H9 (cell line): ENCODE measurements at regions not wholly inside any gene's neighbourhood (a gene's known extent, or its start where the extent isn't known, plus 50 kb on each side); places are given as distances from the start of the nearest gene placed in this dataset.

Experiments used
- DNase-seq: peaks from one replicate; pipeline ENCODE4 v3.0.0-alpha.2; 2017
- H2AFZ ChIP-seq: one replicate; pipeline ENCODE4 v1.6.1; 2013; ENCODE audit warnings: mild to moderate bottlenecking, low read length, control low read depth, moderate library complexity
- H2AK5ac ChIP-seq: 2 replicates; pipeline ENCODE4 v1.6.1; 2013; ENCODE audit warnings: low read length, control low read depth, mixed read lengths; ENCODE audit not compliant: insufficient read length
- H2BK120ac ChIP-seq: one replicate; pipeline ENCODE4 v1.6.1; 2013; ENCODE audit warnings: low read depth, mild to moderate bottlenecking, low read length, control low read depth, inconsistent platforms; ENCODE audit not compliant: poor library complexity, severe bottlenecking
- H2BK12ac ChIP-seq: 2 replicates; pipeline ENCODE4 v1.6.1; 2013; ENCODE audit warnings: low read length, control low read depth, mixed read lengths, low read depth; ENCODE audit not compliant: insufficient read length
- H2BK15ac ChIP-seq: 2 replicates; pipeline ENCODE4 v1.6.1; 2013; ENCODE audit warnings: low read depth, low read length, control low read depth
- H2BK20ac ChIP-seq: one replicate; pipeline ENCODE4 v1.6.1; 2013; ENCODE audit warnings: low read depth, mild to moderate bottlenecking, low read length, control low read depth, inconsistent platforms; ENCODE audit not compliant: poor library complexity, severe bottlenecking
- H2BK5ac ChIP-seq: 2 replicates; pipeline ENCODE4 v1.6.1; 2013; ENCODE audit warnings: low read length, control low read depth, mixed read lengths; ENCODE audit not compliant: insufficient read length
- H3K14ac ChIP-seq: 2 replicates; pipeline ENCODE4 v1.6.1; 2013; ENCODE audit warnings: low read length, control low read depth; ENCODE audit not compliant: insufficient read depth
- H3K18ac ChIP-seq: 2 replicates; pipeline ENCODE4 v1.6.1; 2013; ENCODE audit warnings: low read depth, mild to moderate bottlenecking, mixed read lengths, low read length, control low read depth; ENCODE audit not compliant: insufficient read length
- H3K23ac ChIP-seq: 2 replicates; pipeline ENCODE4 v1.6.1; 2013; ENCODE audit warnings: low read length, control low read depth, mixed read lengths, low read depth; ENCODE audit not compliant: insufficient read length
- H3K23me2 ChIP-seq: 2 replicates; pipeline ENCODE4 v1.6.1; 2013; ENCODE audit warnings: low read depth, mild to moderate bottlenecking, mixed read lengths, low read length, control low read depth; ENCODE audit not compliant: insufficient read length, poor library complexity, severe bottlenecking
- H3K27ac ChIP-seq: 2 replicates; pipeline ENCODE4 v1.5.1; 2013; ENCODE audit warnings: low read length, control low read depth, mixed read lengths, low read depth; ENCODE audit not compliant: insufficient read length
- H3K27me3 ChIP-seq: 2 replicates; pipeline ENCODE4 v1.6.1; 2013; ENCODE audit warnings: low read length, control low read depth, inconsistent platforms; ENCODE audit not compliant: insufficient read depth
- H3K4ac ChIP-seq: 2 replicates; pipeline ENCODE4 v1.6.1; 2013; ENCODE audit warnings: low read depth, mild to moderate bottlenecking, control low read depth, inconsistent platforms, low read length, moderate library complexity
- H3K4me1 ChIP-seq: 2 replicates; pipeline ENCODE4 v1.6.1; 2013; ENCODE audit warnings: low read length, control low read depth, inconsistent platforms; ENCODE audit not compliant: insufficient read depth
- H3K4me2 ChIP-seq: 2 replicates; pipeline ENCODE4 v1.6.1; 2013; ENCODE audit warnings: low read length, control low read depth, mixed read lengths; ENCODE audit not compliant: insufficient read length, insufficient read depth
- H3K56ac ChIP-seq: 2 replicates; pipeline ENCODE4 v1.6.1; 2013; ENCODE audit warnings: low read depth, mild to moderate bottlenecking, mixed read lengths, low read length, control low read depth; ENCODE audit not compliant: insufficient read length
- H3K79me1 ChIP-seq: 2 replicates; pipeline ENCODE4 v1.6.1; 2013; ENCODE audit warnings: low read depth, mild to moderate bottlenecking, moderate library complexity, low read length, control low read depth, inconsistent platforms; ENCODE audit not compliant: insufficient read depth, poor library complexity, severe bottlenecking
- H3K79me2 ChIP-seq: 2 replicates; pipeline ENCODE4 v1.6.1; 2013; ENCODE audit warnings: low read length, control low read depth, inconsistent platforms; ENCODE audit not compliant: insufficient read depth
- H3K9ac ChIP-seq: 2 replicates; pipeline ENCODE4 v1.6.1; 2013; ENCODE audit warnings: low read length, control low read depth, mixed read lengths; ENCODE audit not compliant: insufficient read length; ENCODE audit errors: extremely low read depth
- H3K9me3 ChIP-seq: one replicate; pipeline ENCODE4 v1.6.1; 2013; ENCODE audit warnings: low read depth, low read length, inconsistent platforms; ENCODE audit not compliant: control insufficient read depth
- H3T11ph ChIP-seq: one replicate; pipeline ENCODE4 v1.6.1; 2013; ENCODE audit warnings: mild to moderate bottlenecking, low read length, control low read depth, inconsistent platforms
- H4K20me1 ChIP-seq: one replicate; pipeline ENCODE4 v1.6.1; 2013; ENCODE audit not compliant: control insufficient read depth, insufficient read length, insufficient read depth
- H4K5ac ChIP-seq: 2 replicates; pipeline ENCODE4 v1.6.1; 2013; ENCODE audit warnings: low read depth, mild to moderate bottlenecking, mixed read lengths, low read length, control low read depth; ENCODE audit not compliant: insufficient read length
- H4K8ac ChIP-seq: replicated peaks from 2 replicates; pipeline ENCODE4 v1.6.1; 2013; ENCODE audit warnings: low read length, control low read depth, mixed read lengths, low read depth; ENCODE audit not compliant: insufficient read length
- H4K91ac ChIP-seq: 2 replicates; pipeline ENCODE4 v1.6.1; 2013; ENCODE audit warnings: low read depth, mild to moderate bottlenecking, moderate library complexity, mixed read lengths, low read length, control low read depth; ENCODE audit not compliant: insufficient read length
- H3K27ac Mint-ChIP-seq, 3 experiments: 2 replicates in 2 of 3; 3 replicates in 1 of 3; pipeline ENCODE4 v1.8.0; 2020 to 2021; ENCODE audit warnings: mixed read lengths in 3 of 3, mild to moderate bottlenecking in 1 of 3, moderate library complexity in 1 of 3
- H3K27me3 Mint-ChIP-seq: 2 replicates; pipeline ENCODE4 v1.8.0; 2021; ENCODE audit warnings: low read depth, mild to moderate bottlenecking, moderate library complexity, mixed read lengths
- H3K36me3 Mint-ChIP-seq, 3 experiments: 2 replicates in 2 of 3; 3 replicates in 1 of 3; pipeline ENCODE4 v1.8.0; 2020 to 2021; ENCODE audit warnings: low read depth in 3 of 3, mixed read lengths in 3 of 3; ENCODE audit not compliant: insufficient read depth in 1 of 3
- H3K4me1 Mint-ChIP-seq, 2 experiments: 2 replicates each; pipeline ENCODE4 v1.8.0; 2020; ENCODE audit warnings: mixed read lengths in 2 of 2
- H3K4me3 Mint-ChIP-seq, 2 experiments: 2 replicates in 1 of 2; 3 replicates in 1 of 2; pipeline ENCODE4 v1.8.0; 2020 to 2021; ENCODE audit warnings: mild to moderate bottlenecking in 2 of 2, mixed read lengths in 2 of 2, moderate library complexity in 1 of 2
- H3K9me3 Mint-ChIP-seq, 2 experiments: 2 replicates in 1 of 2; 3 replicates in 1 of 2; pipeline ENCODE4 v1.8.0; 2020; ENCODE audit warnings: mild to moderate bottlenecking in 2 of 2, mixed read lengths in 2 of 2, moderate library complexity in 1 of 2
- CTCF ChIP-seq: fragments of 200-600 bp; sonication (generic); conservative IDR thresholded peaks from 3 replicates; pipeline ENCODE4 v1.8.0; 2021; ENCODE audit warnings: antibody characterized with exemption, mild to moderate bottlenecking
- WGBS: extraction: QIAGEN DNeasy Blood & Tissue Kit; methylation state at CpG from one replicate; pipeline ENCODE4 v1.1.7; 2013; ENCODE audit warnings: missing lambda C conversion rate, low lambda C conversion rate, mixed read lengths; ENCODE audit not compliant: insufficient read length; ENCODE audit errors: extremely low coverage; 5-methylcytosine and 5-hydroxymethylcytosine counted together

- H3K79me2 ChIP-seq, result no peaks in the 10 kb centered on the region; the same call in 1 of the 2 replicates
- H2BK20ac ChIP-seq, result no peak overlapping the region
- TF ChIP-seq CTCF, result peak; percentile 80
- Mint-ChIP-seq H3K4me1 (no peaks in the 10 kb centered on the region; a peak in 1 of 4 replicates), H3K36me3 (peaks cover 20 to 35% (median 28%) of the 10 kb centered on the region in 3 experiments), H3K27ac (no peak overlapping the region), H3K4me3 (no peak overlapping the region), H3K27me3 (no peaks in the 10 kb centered on the region), H3K9me3 (peaks cover 28 to 34% of the 10 kb centered on the region in 2 experiments)
- no peak overlapping the region for H3K27ac ChIP-seq
- no peak overlapping the region for H3K14ac ChIP-seq
- H2BK12ac ChIP-seq, result no peak overlapping the region
- H4K5ac ChIP-seq, result no peak overlapping the region
- H4K8ac ChIP-seq, result no peak overlapping the region
- no peaks in the 10 kb centered on the region; the same call in 1 of the 2 replicates for H3K4me1 ChIP-seq
- WGBS, result no CpG with 5 or more reads among the region's 2 CpGs
- peaks cover 15% of the 10 kb centered on the region for H3K9me3 ChIP-seq
- H3K27me3 ChIP-seq, result no peaks in the 10 kb centered on the region
- H2BK5ac ChIP-seq, result no peak overlapping the region
- no peak overlapping the region for H3K9ac ChIP-seq
- no peak overlapping the region for H3K4me2 ChIP-seq
- H3K23ac ChIP-seq, result no peak overlapping the region
- DNase-seq, result no peak
- no peak overlapping the region for H3K56ac ChIP-seq
- H3K4ac ChIP-seq, result no peak overlapping the region
- H2BK120ac ChIP-seq, result no peak overlapping the region
- H3T11ph ChIP-seq, result no peak overlapping the region
- H3K79me1 ChIP-seq, result no peaks in the 10 kb centered on the region
- no peak overlapping the region for H4K91ac ChIP-seq
- H2BK15ac ChIP-seq, result no peak overlapping the region
- no peaks in the 10 kb centered on the region for H4K20me1 ChIP-seq
- no peak overlapping the region for H2AK5ac ChIP-seq
- H3K18ac ChIP-seq, result no peak overlapping the region
- no peaks in the 10 kb centered on the region for H3K23me2 ChIP-seq
- no peak overlapping the region for H2AFZ ChIP-seq
Observed at GRCh38 chr4:12041828-12042227, 613.1 kb upstream of the HS3ST1 start.
